Sigmoid colon (tissue), 6 donors: ENCODE measurements at regions not wholly inside any gene's neighbourhood (a gene's known extent, or its start where the extent isn't known, plus 50 kb on each side); places are given as distances from the start of the nearest gene placed in this dataset.

Experiments
- DNase-seq: peaks from one replicate; pipeline ENCODE4 v3.0.0-alpha.2; 2019
- H3K27ac ChIP-seq, 4 donors: fragments of 200-600 bp; sonication (generic); one replicate each; pipeline ENCODE4 v1.5.1; 2016 to 2019; ENCODE audit warnings: mild to moderate bottlenecking in 1 of 4
- H3K27me3 ChIP-seq, 3 donors: fragments of 200-600 bp; sonication (generic); one replicate each; pipeline ENCODE4 v1.5.1; 2019; ENCODE audit warnings: mild to moderate bottlenecking in 1 of 3
- H3K36me3 ChIP-seq, 4 donors: fragments of 200-600 bp; sonication (generic); one replicate each; pipeline ENCODE4 v1.5.1; 2016 to 2019
- H3K4me1 ChIP-seq, 4 donors: fragments of 200-600 bp; sonication (generic); one replicate each; pipeline ENCODE4 v1.5.1; 2017 to 2019
- H3K4me3 ChIP-seq, 4 donors: fragments of 200-600 bp; sonication (generic); one replicate each; pipeline ENCODE4 v1.5.1; 2017 to 2019; ENCODE audit warnings: mild to moderate bottlenecking in 2 of 4, moderate library complexity in 1 of 4
- H3K9me3 ChIP-seq, 4 donors: fragments of 200-600 bp in 3 of 4; sonication (generic) in 3 of 4; one replicate each; pipeline versions ENCODE4 v1.5.1 to v1.6.1; 2013 to 2019
- CTCF ChIP-seq, 4 experiments: fragments of 450-650 bp in 3 of 4; fragments of 200-600 bp in 1 of 4; IDR thresholded peaks; one replicate each; pipeline ENCODE4 v1.5.1; 2016 to 2019; ENCODE audit warnings: antibody characterized with exemption in 4 of 4, mild to moderate bottlenecking in 3 of 4, moderate library complexity in 2 of 4
- EP300 ChIP-seq, 4 donors: sonication (generic); formaldehyde crosslinking; IDR thresholded peaks; one replicate each; pipeline ENCODE4 v1.6.1; 2017; ENCODE audit warnings: antibody characterized with exemption in 4 of 4
- POLR2A ChIP-seq, 2 donors: fragments of 450-650 bp; IDR thresholded peaks; one replicate each; pipeline ENCODE4 v1.6.1; 2016; ENCODE audit warnings: antibody characterized with exemption in 2 of 2, mild to moderate bottlenecking in 2 of 2, moderate library complexity in 2 of 2
- POLR2AphosphoS5 ChIP-seq, 4 donors: sonication (generic); formaldehyde crosslinking; IDR thresholded peaks; one replicate each; pipeline ENCODE4 v1.6.1; 2017; ENCODE audit warnings: antibody characterized with exemption in 4 of 4
- WGBS, 2 donors: extraction: QIAGEN DNeasy Blood & Tissue Kit; methylation state at CpG; one replicate each; pipeline ENCODE4 v1.1.7; 2013; 5-methylcytosine and 5-hydroxymethylcytosine counted together
- intact Hi-C: fragments of 100-400 bp; cut with DNase I; formaldehyde crosslinking; loops from one replicate; pipeline ENCODE4 v1.15.1; 2023
- donor health status: healthy with polysubstance abuse.
- donor health status: healthy.

DNA sequence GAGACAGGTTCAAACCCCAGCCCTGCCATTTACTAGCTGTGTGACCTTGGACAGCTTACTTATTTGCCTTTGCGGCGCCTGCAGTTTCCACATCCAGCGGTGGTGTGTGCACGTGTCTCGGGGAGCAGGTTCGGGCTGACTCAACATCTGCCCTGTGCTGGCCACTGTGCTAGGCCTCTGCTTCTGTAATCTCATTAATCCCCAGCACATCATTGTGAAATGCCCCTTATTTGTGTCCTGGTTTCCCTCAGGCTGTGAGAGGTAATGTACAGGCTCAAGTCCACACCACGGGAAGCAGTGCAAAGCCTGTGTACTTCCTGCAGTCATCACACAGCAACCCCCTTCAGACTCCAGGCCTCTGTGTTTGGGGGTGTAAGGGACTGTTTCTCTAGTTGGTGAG, 285.7 kb downstream of the RPS24 start:
- DNase-seq: no peak
- Histone ChIP-seq H3K27me3 (no peaks in the 10 kb centered on the region), H3K4me1 (peaks cover 0 to 51% (median 47%) of the 10 kb centered on the region in 4 donors), H3K36me3 (no peaks in the 10 kb centered on the region), H3K4me3 (no peak overlapping the region), H3K27ac (peak overlapping the region in 3 of 4 donors; percentile 87 to 93 (median 90)), H3K9me3 (no peaks in the 10 kb centered on the region)
- peak in 1 of 4 donors; percentile 33 for TF ChIP-seq POLR2AphosphoS5 (IDR thresholded peaks at IDR 0.05)
- no peak for TF ChIP-seq EP300 (IDR thresholded peaks at IDR 0.05)
- intact Hi-C loops: no loop called here
- WGBS, 2 donors: 83 to 89% methylated on average over 7 of the region's 7 CpGs

GRCh38 chr10:78319841-78320240, 286.2 kb downstream of the RPS24 start:
- no peaks in the 10 kb centered on the region for H3K36me3 ChIP-seq
- 65 to 89% methylated on average over 2 of the region's 2 CpGs for WGBS, 2 donors
- H3K27ac ChIP-seq: peak overlapping the region in 3 of 4 donors; percentile 87 to 93 (median 90)
- no peaks in the 10 kb centered on the region for H3K27me3 ChIP-seq
- no peak for DNase-seq
- peaks cover 0 to 49% (median 45%) of the 10 kb centered on the region in 4 donors for H3K4me1 ChIP-seq
- intact Hi-C loops: no loop called here
- TF ChIP-seq CTCF (IDR thresholded peaks at IDR 0.05) (no peak), EP300 (IDR thresholded peaks at IDR 0.05) (no peak), POLR2AphosphoS5 (IDR thresholded peaks at IDR 0.05) (no peak), POLR2A (IDR thresholded peaks at IDR 0.05) (no peak)
- H3K4me3 ChIP-seq: no peak overlapping the region
- no peaks in the 10 kb centered on the region for H3K9me3 ChIP-seq

DNA sequence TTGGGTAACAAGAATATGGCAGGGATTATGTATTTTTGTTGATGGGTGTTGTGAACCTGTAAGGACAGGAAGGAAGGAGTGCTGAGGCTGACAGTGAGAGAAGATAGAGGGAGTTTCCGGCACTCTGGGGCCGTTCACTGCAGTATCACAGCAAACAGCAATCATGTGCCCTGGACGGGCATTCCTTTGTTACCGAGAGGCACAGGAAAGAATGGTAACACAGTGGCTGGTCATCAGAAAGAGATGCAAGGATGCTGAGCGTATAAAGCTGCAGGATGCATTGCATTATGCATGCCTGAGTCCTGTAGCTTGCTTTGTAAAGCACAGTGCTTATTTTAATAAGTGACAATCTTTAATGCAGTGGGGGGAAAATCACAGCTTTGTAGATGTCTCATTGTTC, 286.8 kb downstream of the RPS24 start:
- intact Hi-C loops: no loop called here
- H3K4me3 ChIP-seq: no peak overlapping the region
- 67 to 73% methylated on average over 5 of the region's 5 CpGs for WGBS, 2 donors
- H3K9me3 ChIP-seq: no peaks in the 10 kb centered on the region
- H3K4me1 ChIP-seq: peaks cover 0 to 46% (median 43%) of the 10 kb centered on the region in 4 donors
- TF ChIP-seq POLR2A (IDR thresholded peaks at IDR 0.05) (no peak), POLR2AphosphoS5 (IDR thresholded peaks at IDR 0.05) (no peak), CTCF (IDR thresholded peaks at IDR 0.05) (no peak), EP300 (IDR thresholded peaks at IDR 0.05) (no peak)
- H3K36me3 ChIP-seq: no peaks in the 10 kb centered on the region
- no peak for DNase-seq
- peak overlapping the region in 3 of 4 donors; percentile 87 to 93 (median 90) for H3K27ac ChIP-seq
- no peaks in the 10 kb centered on the region for H3K27me3 ChIP-seq

- Histone ChIP-seq H3K4me3 (no peak overlapping the region), H3K27me3 (no peaks in the 10 kb centered on the region), H3K27ac (no peak overlapping the region), H3K36me3 (no peaks in the 10 kb centered on the region), H3K9me3 (no peaks in the 10 kb centered on the region), H3K4me1 (peaks cover 0 to 41% (median 38%) of the 10 kb centered on the region in 4 donors)
- intact Hi-C loops: no loop called here
- no peak for TF ChIP-seq EP300 (IDR thresholded peaks at IDR 0.05)
- TF ChIP-seq CTCF (IDR thresholded peaks at IDR 0.05): no peak
- TF ChIP-seq POLR2AphosphoS5 (IDR thresholded peaks at IDR 0.05): no peak
- TF ChIP-seq POLR2A (IDR thresholded peaks at IDR 0.05): no peak
- DNase-seq: no peak
- 85 to 88% methylated on average over 2 of the region's 2 CpGs for WGBS, 2 donors
Observed at GRCh38 chr10:78321000-78321399, 287.3 kb downstream of the RPS24 start.

- no peak for TF ChIP-seq POLR2AphosphoS5 (IDR thresholded peaks at IDR 0.05)
- TF ChIP-seq CTCF (IDR thresholded peaks at IDR 0.05): no peak
- TF ChIP-seq POLR2A (IDR thresholded peaks at IDR 0.05): no peak
- no peak for TF ChIP-seq EP300 (IDR thresholded peaks at IDR 0.05)
Observed at GRCh38 chr10:78321500-78321899, 287.8 kb downstream of the RPS24 start.

More at GRCh38 chr10:78321500-78321899, 287.8 kb downstream of the RPS24 start:
- intact Hi-C loops: no loop called here
- H3K27ac ChIP-seq: no peak overlapping the region
- 89 to 95% methylated on average over 4 of the region's 4 CpGs for WGBS, 2 donors
- no peak for DNase-seq
- H3K4me3 ChIP-seq: no peak overlapping the region
- H3K9me3 ChIP-seq: peaks cover 0 to 2% (median 0%) of the 10 kb centered on the region in 4 donors
- peaks cover 0 to 36% (median 33%) of the 10 kb centered on the region in 4 donors for H3K4me1 ChIP-seq
- H3K36me3 ChIP-seq: no peaks in the 10 kb centered on the region
- no peaks in the 10 kb centered on the region for H3K27me3 ChIP-seq
